ENCODE measurements at regions not wholly inside any gene's neighbourhood (a gene's known extent, or its start where the extent isn't known, plus 50 kb on each side); places are given as distances from the start of the nearest gene placed in this dataset.

GRCh38 chr18:60838677-60839076 lies 466.1 kb upstream of the MC4R start:
- TF ChIP-seq CTCF (IDR thresholded peaks at IDR 0.05) (no peak), POLR2A (IDR thresholded peaks at IDR 0.05) (no peak)
